Suprapubic skin (tissue), 4 donors: ENCODE measurements at regions not wholly inside any gene's neighbourhood (a gene's known extent, or its start where the extent isn't known, plus 50 kb on each side); places are given as distances from the start of the nearest gene placed in this dataset.

Experiments
- CTCF ChIP-seq, 2 donors: fragments of 200-600 bp in 1 of 2; fragments of 450-650 bp in 1 of 2; sonication (generic) in 1 of 2; IDR thresholded peaks; one replicate each; pipeline ENCODE4 v1.5.1; 2016 to 2019; ENCODE audit warnings: antibody characterized with exemption in 2 of 2, mild to moderate bottlenecking in 1 of 2, moderate library complexity in 1 of 2
- EP300 ChIP-seq: sonication (generic); formaldehyde crosslinking; IDR thresholded peaks from one replicate; pipeline ENCODE4 v1.6.1; 2017; ENCODE audit warnings: antibody characterized with exemption
- POLR2AphosphoS5 ChIP-seq, 3 donors: sonication (generic); formaldehyde crosslinking; IDR thresholded peaks; one replicate each; pipeline ENCODE4 v1.6.1; 2017; ENCODE audit warnings: antibody characterized with exemption in 3 of 3

- TF ChIP-seq CTCF (IDR thresholded peaks at IDR 0.05) (no peak), EP300 (no peak), POLR2AphosphoS5 (IDR thresholded peaks at IDR 0.05) (no peak)
Measured at GRCh38 chr9:31418419-31418818, 966.0 kb upstream of the ACO1 start.
